ENCODE measurements at regions not wholly inside any gene's neighbourhood (a gene's known extent, or its start where the extent isn't known, plus 50 kb on each side); places are given as distances from the start of the nearest gene placed in this dataset.

GRCh38 chr20:61170496-61171320 lies 81.4 kb upstream of the CDH4 start:
- H3K79me2 ChIP-seq (ENCODE audit: low read length), result no peaks in the 10 kb centered on the region
- ATAC-seq (no peak), DNase-seq (no peak)
- H3K9ac ChIP-seq (ENCODE audit: low read length), result no peak overlapping the region
- ChIA-PET CTCF (no interaction called here), POLR2A (ENCODE audit: unreplicated experiment) (no interaction called here)
- no peaks in the 10 kb centered on the region for H3F3A ChIP-seq (ENCODE audit: low read length, unreplicated experiment)
- no TSS peak for BruUV-seq (replicated peaks)
- TF ChIP-seq EZH2phosphoT487 (IDR thresholded peaks at IDR 0.05; ENCODE audit: borderline replicate concordance, low read length) (no peak), CTCF (conservative IDR thresholded peaks at IDR 0.05; ENCODE audit: low read depth, low read length) (no peak), EZH2 (IDR thresholded peaks at IDR 0.05; ENCODE audit: low read length, unreplicated experiment) (no peak)
- intact Hi-C loops (cut with micrococcal nuclease), result no loop called here
- no peaks in the 10 kb centered on the region; the same call in 1 of the 2 replicates for H3K36me3 ChIP-seq (ENCODE audit: low read depth, low read length)
- H2AFZ ChIP-seq (ENCODE audit: low read length), result no peak overlapping the region
- H3K4me3 ChIP-seq (ENCODE audit: low read length), result no peak overlapping the region
- H3K27ac ChIP-seq (ENCODE audit: low read length), result no peak overlapping the region
- H3K27me3 ChIP-seq (ENCODE audit: low read length), result no peaks in the 10 kb centered on the region
- H3K4me2 ChIP-seq (ENCODE audit: low read length), result no peak overlapping the region
- no peaks in the 10 kb centered on the region for H3K9me2 ChIP-seq (replicated peaks; ENCODE audit: low read length)
- H4K20me1 ChIP-seq (ENCODE audit: low read length), result no peaks in the 10 kb centered on the region
- peaks cover 15% of the 10 kb centered on the region for H3K9me3 ChIP-seq (ENCODE audit: low read length)
- no peaks in the 10 kb centered on the region for H3K4me1 ChIP-seq (ENCODE audit: insufficient read depth, low read length)

- TF ChIP-seq CTCF (conservative IDR thresholded peaks at IDR 0.05; ENCODE audit: low read depth, low read length) (no peak), EZH2phosphoT487 (IDR thresholded peaks at IDR 0.05; ENCODE audit: borderline replicate concordance, low read length) (no peak), EZH2 (IDR thresholded peaks at IDR 0.05; ENCODE audit: low read length, unreplicated experiment) (no peak)
Observed at GRCh38 chr20:61173267-61173666, 78.8 kb upstream of the CDH4 start.

More at GRCh38 chr20:61173267-61173666, 78.8 kb upstream of the CDH4 start:
- H3K4me3 ChIP-seq (ENCODE audit: low read length), result no peak overlapping the region
- intact Hi-C loops (cut with micrococcal nuclease), result no loop called here
- ChIA-PET CTCF (no interaction called here), POLR2A (ENCODE audit: unreplicated experiment) (no interaction called here)
- H3K79me2 ChIP-seq (ENCODE audit: low read length), result no peaks in the 10 kb centered on the region
- H2AFZ ChIP-seq (ENCODE audit: low read length), result no peak overlapping the region
- H3K4me1 ChIP-seq (ENCODE audit: insufficient read depth, low read length), result no peaks in the 10 kb centered on the region
- ATAC-seq (no peak), DNase-seq (no peak)
- no peaks in the 10 kb centered on the region for H3K36me3 ChIP-seq (ENCODE audit: low read depth, low read length)
- H3K9ac ChIP-seq (ENCODE audit: low read length), result no peak overlapping the region
- BruUV-seq (replicated peaks), result no TSS peak
- H3F3A ChIP-seq (ENCODE audit: low read length, unreplicated experiment), result no peaks in the 10 kb centered on the region
- no peak overlapping the region for H3K4me2 ChIP-seq (ENCODE audit: low read length)
- H3K9me2 ChIP-seq (replicated peaks; ENCODE audit: low read length), result no peaks in the 10 kb centered on the region
- no peak overlapping the region for H3K27ac ChIP-seq (ENCODE audit: low read length)
- H3K27me3 ChIP-seq (ENCODE audit: low read length), result no peaks in the 10 kb centered on the region
- peaks cover 12% of the 10 kb centered on the region for H3K9me3 ChIP-seq (ENCODE audit: low read length)
- no peaks in the 10 kb centered on the region for H4K20me1 ChIP-seq (ENCODE audit: low read length)
